DOHH2 (cell line): ENCODE measurements at regions not wholly inside any gene's neighbourhood (a gene's known extent, or its start where the extent isn't known, plus 50 kb on each side); places are given as distances from the start of the nearest gene placed in this dataset.

Source experiments
- CTCF ChIP-seq: fragments of 200-600 bp; sonication (generic); IDR thresholded peaks from one replicate; pipeline ENCODE4 v1.5.1; 2014; ENCODE audit warnings: antibody characterized with exemption, mild to moderate bottlenecking, low read depth, low read length; ENCODE audit not compliant: poor library complexity, severe bottlenecking
- EZH2phosphoT487 ChIP-seq: fragments of 200-600 bp; sonication (generic); IDR thresholded peaks from 2 replicates; pipeline ENCODE4 v1.6.1; 2017; ENCODE audit warnings: borderline replicate concordance, mild to moderate bottlenecking, antibody characterized with exemption, low read length, moderate library complexity, mixed read lengths

GRCh38 chr4:75344915-75345314, 169.3 kb downstream of the RCHY1 start:
- no peak for TF ChIP-seq CTCF
- TF ChIP-seq EZH2phosphoT487 = no peak
